Stimulated activated naive CD4-positive, alpha-beta T cell treated with Interleukin-2 at 50 U/mL for 16 hours (primary cell): ENCODE measurements at regions not wholly inside any gene's neighbourhood (a gene's known extent, or its start where the extent isn't known, plus 50 kb on each side); places are given as distances from the start of the nearest gene placed in this dataset.

Source experiments
- DNase-seq: peaks from one replicate; lab custom pipeline; 2025; lab: John Stamatoyannopoulos, UW

GRCh38 chr5:114252226-114252625 is 109.6 kb upstream of the KCNN2 start:
- no peak for DNase-seq

GRCh38 chr5:114255260-114255659 is 106.6 kb upstream of the KCNN2 start:
- no peak for DNase-seq

- DNase-seq = no peak
These were observed 99.9 kb upstream of the KCNN2 start for GRCh38 chr5:114261989-114262388.

GRCh38 chr5:114265432-114266060 is 96.3 kb upstream of the KCNN2 start:
- no peak for DNase-seq

GRCh38 chr5:114266374-114266773 is 95.5 kb upstream of the KCNN2 start:
- DNase-seq = no peak

GRCh38 chr5:114296191-114296590 is 65.7 kb upstream of the KCNN2 start:
- no peak for DNase-seq

- DNase-seq = no peak
These were observed 64.0 kb upstream of the KCNN2 start for GRCh38 chr5:114297915-114298314.

- no peak for DNase-seq
These were observed 56.3 kb upstream of the KCNN2 start for GRCh38 chr5:114305402-114306207.

GRCh38 chr5:114308017-114308416 is 53.9 kb upstream of the KCNN2 start:
- DNase-seq = no peak

- DNase-seq = no peak
These were observed 53.4 kb upstream of the KCNN2 start for GRCh38 chr5:114308508-114308907.

GRCh38 chr5:114310666-114311065 is 51.2 kb upstream of the KCNN2 start:
- no peak for DNase-seq

GRCh38 chr5:114311281-114311680 is 50.6 kb upstream of the KCNN2 start:
- DNase-seq = no peak

GRCh38 chr5:114311968-114312367 is 49.9 kb upstream of the KCNN2 start:
- no peak for DNase-seq
